H1 (cell line): ENCODE measurements at regions not wholly inside any gene's neighbourhood (a gene's known extent, or its start where the extent isn't known, plus 50 kb on each side); places are given as distances from the start of the nearest gene placed in this dataset.

Experiments used
- CTCF ChIA-PET: fragments of 300-600 bp; sonication (Branson Sonifier 250); formaldehyde crosslinking; loops from one replicate; lab custom pipeline; 2021; ENCODE audit not compliant: partially characterized antibody; lab: Charles Lee
- POLR2A ChIA-PET: fragments of 300-600 bp; sonication (Branson Sonifier 250); formaldehyde crosslinking; loops from one replicate; lab custom pipeline; 2021; ENCODE audit warnings: inconsistent platforms; ENCODE audit not compliant: partially characterized antibody; lab: Charles Lee
- DNase-seq, 2 experiments: peaks; one replicate each; pipeline versions ENCODE4 v3.0.0 to v3.0.0-alpha.2; 2010 to 2022; ENCODE audit warnings: low spot score in 2 of 2, low read depth in 1 of 2, mixed read lengths in 1 of 2
- FAIRE-seq: peaks from 2 replicates; lab custom pipeline; 2011; peaks lifted over from hg19 to GRCh38; lab: Jason Lieb, UNC
- H2AFZ ChIP-seq: 2 replicates; pipeline ENCODE4 v1.8.1; 2012; ENCODE audit warnings: low read length, inconsistent platforms
- H2AK5ac ChIP-seq: 2 replicates; pipeline ENCODE4 v1.6.1; 2013; ENCODE audit warnings: low read depth, low read length
- H2BK120ac ChIP-seq: replicated peaks from 2 replicates; pipeline ENCODE3; 2013; ENCODE audit warnings: low read depth, low read length, inconsistent platforms
- H2BK12ac ChIP-seq: 2 replicates; pipeline ENCODE4 v1.6.1; 2013; ENCODE audit warnings: low read depth, low read length
- H2BK15ac ChIP-seq: 2 replicates; pipeline ENCODE4 v1.6.1; 2013; ENCODE audit warnings: low read length
- H2BK20ac ChIP-seq: 2 replicates; pipeline ENCODE4 v1.6.1; 2013; ENCODE audit warnings: low read length
- H2BK5ac ChIP-seq: 2 replicates; pipeline ENCODE4 v1.6.1; 2013; ENCODE audit warnings: low read depth, low read length
- H3K14ac ChIP-seq: 2 replicates; pipeline ENCODE4 v1.6.1; 2013; ENCODE audit warnings: inconsistent platforms; ENCODE audit not compliant: insufficient read length
- H3K18ac ChIP-seq: 2 replicates; pipeline ENCODE4 v1.6.1; 2013; ENCODE audit warnings: low read length; ENCODE audit errors: extremely low read depth
- H3K23ac ChIP-seq: 2 replicates; pipeline ENCODE4 v1.6.1; 2013; ENCODE audit warnings: inconsistent platforms; ENCODE audit not compliant: insufficient read length
- H3K23me2 ChIP-seq: 2 replicates; pipeline ENCODE4 v1.6.1; 2013; ENCODE audit warnings: low read depth, low read length
- H3K27ac ChIP-seq: 2 replicates; pipeline ENCODE4 v1.6.1; 2011; ENCODE audit warnings: low read depth, low read length, inconsistent platforms
- H3K27me3 ChIP-seq, 4 experiments: replicated peaks in 1 of 4; 1 replicate in 1 of 4; 2 replicates in 3 of 4; pipeline versions ENCODE4 v1.6.1 to v1.8.1; 2011 to 2013; ENCODE audit warnings: low read length in 3 of 4, mild to moderate bottlenecking in 3 of 4, inconsistent platforms in 2 of 4, mixed read lengths in 2 of 4, moderate library complexity in 1 of 4; ENCODE audit not compliant: control insufficient read depth in 3 of 4, insufficient read depth in 3 of 4; ENCODE audit errors: extremely low read depth in 1 of 4
- H3K36me3 ChIP-seq, 4 experiments: 2 replicates each; pipeline versions ENCODE4 v1.6.1 to v1.8.1; 2011 to 2013; ENCODE audit warnings: mild to moderate bottlenecking in 4 of 4, low read length in 3 of 4, moderate library complexity in 2 of 4, control low read depth in 1 of 4, inconsistent platforms in 1 of 4; ENCODE audit not compliant: insufficient read depth in 4 of 4, control insufficient read depth in 2 of 4
- H3K4ac ChIP-seq: replicated peaks from 2 replicates; pipeline ENCODE3; 2013; ENCODE audit warnings: low read length, low read depth, mixed read lengths, inconsistent platforms; ENCODE audit not compliant: insufficient read length
- H3K4me1 ChIP-seq, 4 experiments: replicated peaks in 1 of 4; 1 replicate in 1 of 4; 2 replicates in 3 of 4; pipeline versions ENCODE4 v1.6.1 to v1.8.1; 2011 to 2013; ENCODE audit warnings: low read length in 3 of 4, inconsistent platforms in 2 of 4, mixed read lengths in 1 of 4; ENCODE audit not compliant: insufficient read depth in 4 of 4, control insufficient read depth in 3 of 4
- H3K4me2 ChIP-seq, 2 experiments: 2 replicates each; pipeline versions ENCODE4 v1.6.1 to v1.8.1; 2011 to 2013; ENCODE audit warnings: low read depth in 2 of 2, low read length in 2 of 2, control low read depth in 1 of 2, inconsistent platforms in 1 of 2, mild to moderate bottlenecking in 1 of 2; ENCODE audit not compliant: insufficient read depth in 1 of 2
- H3K4me3 ChIP-seq, 4 experiments: fragments of 200-600, 300-600 bp in 1 of 4; sonication (generic), shearing (Covaris generic), sonication (Bioruptor Twin) in 1 of 4; 2 replicates each; pipeline versions ENCODE4 v1.5.1 to v1.8.1; 2011 to 2016; ENCODE audit warnings: low read length in 4 of 4, low read depth in 3 of 4, control low read depth in 2 of 4, inconsistent platforms in 2 of 4, mild to moderate bottlenecking in 2 of 4, mixed read lengths in 1 of 4, moderate library complexity in 1 of 4; ENCODE audit not compliant: insufficient read depth in 2 of 4; ENCODE audit errors: extremely low read depth in 1 of 4
- H3K56ac ChIP-seq: replicated peaks from 2 replicates; pipeline ENCODE3; 2013; ENCODE audit warnings: low read depth, mild to moderate bottlenecking, mixed read lengths, low read length, inconsistent platforms; ENCODE audit not compliant: insufficient read length
- H3K79me1 ChIP-seq: 2 replicates; pipeline ENCODE4 v1.6.1; 2013; ENCODE audit warnings: low read depth, low read length, control low read depth
- H3K79me2 ChIP-seq, 2 experiments: 2 replicates each; pipeline versions ENCODE4 v1.6.1 to v1.8.1; 2012 to 2013; ENCODE audit warnings: low read length in 2 of 2, mild to moderate bottlenecking in 2 of 2, inconsistent platforms in 1 of 2; ENCODE audit not compliant: insufficient read depth in 2 of 2, control insufficient read depth in 1 of 2
- H3K9ac ChIP-seq, 4 experiments: replicated peaks in 1 of 4; 1 replicate in 1 of 4; 2 replicates in 3 of 4; pipeline versions ENCODE4 v1.6.1 to v1.8.1; 2011 to 2013; ENCODE audit warnings: low read depth in 3 of 4, low read length in 3 of 4, control low read depth in 2 of 4, mild to moderate bottlenecking in 2 of 4, moderate library complexity in 2 of 4, inconsistent platforms in 1 of 4; ENCODE audit errors: extremely low read depth in 1 of 4
- H3K9me3 ChIP-seq, 2 experiments: 2 replicates each; pipeline versions ENCODE4 v1.6.1 to v1.8.1; 2012 to 2013; ENCODE audit warnings: mild to moderate bottlenecking in 2 of 2, moderate library complexity in 2 of 2, control low read depth in 1 of 2, inconsistent platforms in 1 of 2, low read depth in 1 of 2, low read length in 1 of 2, mixed read lengths in 1 of 2; ENCODE audit not compliant: insufficient read depth in 2 of 2
- H4K20me1 ChIP-seq, 2 experiments: replicated peaks in 1 of 2; 2 replicates each; pipeline versions ENCODE3 to v1.8.1; 2011 to 2013; ENCODE audit warnings: inconsistent platforms in 2 of 2, low read length in 2 of 2, mild to moderate bottlenecking in 1 of 2; ENCODE audit not compliant: insufficient read depth in 2 of 2, control insufficient read depth in 1 of 2
- H4K5ac ChIP-seq: 2 replicates; pipeline ENCODE4 v1.6.1; 2013; ENCODE audit warnings: low read length, low read depth, mixed read lengths, inconsistent platforms; ENCODE audit not compliant: insufficient read length
- H4K8ac ChIP-seq: 2 replicates; pipeline ENCODE4 v1.8.0; 2013; ENCODE audit warnings: mild to moderate bottlenecking, moderate library complexity, low read length, inconsistent platforms; ENCODE audit not compliant: insufficient read depth; ENCODE audit errors: extremely low read depth
- H4K91ac ChIP-seq: replicated peaks from 2 replicates; pipeline ENCODE3; 2013; ENCODE audit warnings: low read length, mixed read lengths, inconsistent platforms; ENCODE audit not compliant: insufficient read length
- CBX8 ChIP-seq: fragments of 300-800, 300-1000 bp; sonication (generic); IDR thresholded peaks from 2 replicates; pipeline ENCODE4 v1.7.1; 2016; ENCODE audit warnings: low read depth, low read length, borderline replicate concordance
- CREB1 ChIP-seq: IDR thresholded peaks from 2 replicates; pipeline ENCODE4 v1.6.1; 2012; ENCODE audit warnings: inconsistent platforms
- EZH2 ChIP-seq: fragments of 200-600 bp; sonication (generic); IDR thresholded peaks from 2 replicates; pipeline ENCODE4 v1.7.1; 2012; ENCODE audit warnings: low read depth, mild to moderate bottlenecking, moderate library complexity, low read length, inconsistent platforms; ENCODE audit not compliant: severe bottlenecking
- HDAC6 ChIP-seq: IDR thresholded peaks from one replicate; pipeline ENCODE4 v1.7.1; 2012; ENCODE audit warnings: low read depth, mild to moderate bottlenecking, inconsistent platforms, low read length, moderate library complexity
- JUN ChIP-seq: IDR thresholded peaks from 2 replicates; pipeline ENCODE4 v1.6.1; 2011; ENCODE audit warnings: low read depth, mild to moderate bottlenecking, improper control_type of control experiment, low read length
- JUND ChIP-seq: IDR thresholded peaks from 2 replicates; pipeline ENCODE4 v1.6.1; 2011; ENCODE audit warnings: mild to moderate bottlenecking, improper control_type of control experiment, low read length
- KDM5A ChIP-seq: fragments of 200-600 bp; IDR thresholded peaks from 2 replicates; pipeline ENCODE4 v1.7.1; 2012; ENCODE audit warnings: mild to moderate bottlenecking, low read length, inconsistent platforms, mixed read lengths
- NRF1 ChIP-seq: IDR thresholded peaks from 2 replicates; pipeline ENCODE4 v1.6.1; 2011; ENCODE audit warnings: mild to moderate bottlenecking, low read depth, low read length, improper control_type of control experiment
- RXRA ChIP-seq: IDR thresholded peaks from 2 replicates; pipeline ENCODE4 v1.6.1; 2011; ENCODE audit warnings: low read depth, mild to moderate bottlenecking, low read length, moderate library complexity; ENCODE audit not compliant: insufficient read depth
- SAP30 ChIP-seq: fragments of 300-600 bp; sonication (generic); IDR thresholded peaks from 2 replicates; pipeline ENCODE4 v1.7.1; 2012; ENCODE audit warnings: low read length, moderate library complexity, mild to moderate bottlenecking, inconsistent platforms; ENCODE audit not compliant: insufficient read depth, insufficient replicate concordance
- SP1 ChIP-seq: IDR thresholded peaks from 2 replicates; pipeline ENCODE4 v1.6.1; 2011; ENCODE audit warnings: low read depth, low read length
- TCF12 ChIP-seq: IDR thresholded peaks from 2 replicates; pipeline ENCODE4 v1.6.1; 2011; ENCODE audit warnings: low read depth, mild to moderate bottlenecking, low read length
- TEAD4 ChIP-seq: IDR thresholded peaks from 2 replicates; pipeline ENCODE4 v1.6.1; 2012; ENCODE audit warnings: low read depth, low read length, inconsistent platforms, mixed read lengths
- WGBS, 2 experiments: shearing (Covaris generic) in 1 of 2; methylation state at CpG; one replicate each; pipeline versions ENCODE4 v1.1.6 to v1.1.7; 2013 to 2015; ENCODE audit warnings: low lambda C conversion rate in 2 of 2, mixed read lengths in 2 of 2, inconsistent platforms in 1 of 2, low coverage in 1 of 2, missing lambda C conversion rate in 1 of 2; ENCODE audit not compliant: insufficient replicate concordance in 2 of 2, insufficient coverage in 1 of 2, insufficient read length in 1 of 2; ENCODE audit errors: extremely low coverage in 1 of 2, missing lambda C conversion rate in 1 of 2; 5-methylcytosine and 5-hydroxymethylcytosine counted together
- TF ChIP-seq, protein P1 (sequence below): IDR thresholded peaks from 2 replicates; pipeline ENCODE4 v1.6.1; 2012; ENCODE audit warnings: inconsistent platforms

DNA sequence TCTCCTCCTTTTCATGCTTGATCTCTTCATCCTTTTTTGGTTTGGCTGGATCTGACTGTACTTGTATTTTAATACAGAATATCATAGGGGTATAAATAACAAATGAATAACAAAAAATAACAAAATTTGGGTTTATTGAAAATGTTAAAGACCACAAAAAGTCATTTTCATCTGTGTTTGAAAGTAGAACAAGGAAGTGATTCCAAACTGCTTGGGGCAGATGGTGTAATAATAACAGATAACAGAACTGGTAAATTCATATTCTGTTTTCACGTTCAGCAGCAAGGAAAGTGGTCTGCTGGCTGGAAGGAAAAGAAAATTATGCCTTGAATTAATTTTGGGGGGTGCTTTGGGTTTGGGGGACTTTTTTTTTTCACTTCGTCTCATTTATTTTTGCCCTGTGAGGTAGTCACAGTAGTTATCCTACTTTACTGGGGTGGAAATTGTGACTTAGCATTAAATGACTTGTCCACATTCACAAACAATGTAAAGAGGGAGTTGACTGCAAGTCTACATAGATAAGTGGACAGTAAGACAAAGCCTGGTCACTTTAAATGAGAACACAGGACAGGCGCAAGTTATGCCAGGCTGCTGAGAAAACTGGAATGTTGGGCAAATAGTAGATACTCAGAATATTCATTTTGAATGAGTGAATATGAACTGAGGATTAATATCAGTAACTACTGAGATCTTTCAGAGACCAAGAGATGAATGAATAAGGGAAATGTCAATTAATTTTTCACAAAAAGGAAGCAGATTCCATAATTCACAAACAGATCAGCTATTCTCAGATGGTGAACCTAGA lies 193.9 kb upstream of the CITED2 start:
- H3K56ac ChIP-seq: no peak overlapping the region
- H3K36me3 ChIP-seq: no peaks in the 10 kb centered on the region
- H2BK120ac ChIP-seq: no peak overlapping the region
- DNase-seq (no peak), FAIRE-seq (no peak)
- H2BK15ac ChIP-seq: no peak overlapping the region
- ChIA-PET CTCF (no interaction called here), POLR2A (no interaction called here)
- no peak overlapping the region for H3K4ac ChIP-seq
- no peak overlapping the region for H3K4me3 ChIP-seq
- no peaks in the 10 kb centered on the region for H3K4me1 ChIP-seq
- H3K27ac ChIP-seq: no peak overlapping the region
- H4K5ac ChIP-seq: no peak overlapping the region
- H3K23me2 ChIP-seq: no peaks in the 10 kb centered on the region
- H2AK5ac ChIP-seq: no peak overlapping the region
- H3K79me2 ChIP-seq: no peaks in the 10 kb centered on the region
- H2BK5ac ChIP-seq: no peak overlapping the region
- H2AFZ ChIP-seq: no peak overlapping the region
- no peaks in the 10 kb centered on the region for H3K79me1 ChIP-seq
- no peak overlapping the region for H2BK12ac ChIP-seq
- H3K27me3 ChIP-seq: no peaks in the 10 kb centered on the region
- H3K18ac ChIP-seq: no peak overlapping the region
- H3K9me3 ChIP-seq: no peaks in the 10 kb centered on the region
- no peak overlapping the region for H3K9ac ChIP-seq
- no peak overlapping the region for H3K23ac ChIP-seq
- H4K20me1 ChIP-seq: no peaks in the 10 kb centered on the region
- no peak overlapping the region for H3K14ac ChIP-seq
- no peak overlapping the region for H3K4me2 ChIP-seq
- 88% methylated on average over 3 of the region's 3 CpGs; no CpG with 5 or more reads in 1 of the 2 experiments for WGBS, 2 experiments
- H2BK20ac ChIP-seq: no peak overlapping the region
- no peak overlapping the region for H4K91ac ChIP-seq
- no peak overlapping the region for H4K8ac ChIP-seq
- TF ChIP-seq RXRA (no peak), CBX8 (no peak), JUN (no peak), CREB1 (no peak), EZH2 (no peak), NRF1 (no peak), JUND (no peak), TEAD4 (no peak), TCF12 (no peak), KDM5A (no peak), SP1 (no peak), HDAC6 (no peak), SAP30 (no peak)
- TF ChIP-seq, protein P1, sequence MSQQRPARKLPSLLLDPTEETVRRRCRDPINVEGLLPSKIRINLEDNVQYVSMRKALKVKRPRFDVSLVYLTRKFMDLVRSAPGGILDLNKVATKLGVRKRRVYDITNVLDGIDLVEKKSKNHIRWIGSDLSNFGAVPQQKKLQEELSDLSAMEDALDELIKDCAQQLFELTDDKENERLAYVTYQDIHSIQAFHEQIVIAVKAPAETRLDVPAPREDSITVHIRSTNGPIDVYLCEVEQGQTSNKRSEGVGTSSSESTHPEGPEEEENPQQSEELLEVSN: no peak
